HG03521 (cell line): ENCODE measurements at regions not wholly inside any gene's neighbourhood (a gene's known extent, or its start where the extent isn't known, plus 50 kb on each side); places are given as distances from the start of the nearest gene placed in this dataset.
"Not testable (repeated sequence)": the region's sequence is repeated elsewhere in the genome, so short reads cannot be mapped to it uniquely, and the experiment has no call there.

Source experiments
- ATAC-seq: cut with Tn5 transposase; IDR thresholded peaks from one replicate; pipeline ENCODE4 v1.9.1; 2021; ENCODE audit warnings: mild to moderate bottlenecking, moderate library complexity; ENCODE audit not compliant: unreplicated experiment

DNA sequence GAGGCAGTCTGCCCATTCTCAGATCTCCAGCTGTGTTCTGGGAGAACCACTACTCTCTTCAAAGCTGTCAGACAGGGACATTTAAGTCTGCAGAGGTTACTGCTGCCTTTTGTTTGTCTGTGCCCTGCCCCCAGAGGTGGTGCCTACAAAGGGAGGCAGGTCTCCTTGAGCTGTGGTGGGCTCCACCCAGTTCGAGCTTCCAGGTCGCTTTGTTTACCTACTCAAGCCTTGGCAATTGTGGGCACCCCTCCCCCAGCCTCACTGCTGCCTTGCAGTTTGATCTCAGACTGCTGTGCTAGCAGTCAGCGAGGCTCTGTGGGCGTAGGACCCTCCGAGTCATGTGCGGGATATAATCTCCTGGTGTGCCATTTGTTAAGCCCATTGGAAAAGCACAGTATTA lies 640.9 kb upstream of the SYNCRIP start:
- ATAC-seq, result not testable (repeated sequence)

DNA sequence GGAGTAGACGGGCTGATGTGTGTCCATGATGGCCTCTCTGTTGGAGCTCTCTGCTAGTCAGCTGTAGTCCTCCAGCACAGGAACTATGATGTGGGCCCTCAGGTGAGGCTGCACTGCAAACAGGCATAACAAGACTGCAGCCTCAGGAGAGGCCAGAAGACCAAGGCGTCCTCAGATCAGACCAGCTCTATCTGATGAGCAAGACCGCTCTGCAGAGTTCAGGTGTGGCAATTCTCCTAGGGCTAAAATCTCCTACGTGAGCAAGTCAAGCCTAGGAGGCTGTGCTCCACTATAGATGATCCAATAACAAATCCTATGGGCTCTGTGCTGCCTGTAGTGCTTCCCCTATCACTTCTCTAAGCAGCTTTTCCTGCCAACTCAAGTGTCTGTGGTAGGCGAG lies 633.4 kb upstream of the SYNCRIP start:
- no peak for ATAC-seq

DNA sequence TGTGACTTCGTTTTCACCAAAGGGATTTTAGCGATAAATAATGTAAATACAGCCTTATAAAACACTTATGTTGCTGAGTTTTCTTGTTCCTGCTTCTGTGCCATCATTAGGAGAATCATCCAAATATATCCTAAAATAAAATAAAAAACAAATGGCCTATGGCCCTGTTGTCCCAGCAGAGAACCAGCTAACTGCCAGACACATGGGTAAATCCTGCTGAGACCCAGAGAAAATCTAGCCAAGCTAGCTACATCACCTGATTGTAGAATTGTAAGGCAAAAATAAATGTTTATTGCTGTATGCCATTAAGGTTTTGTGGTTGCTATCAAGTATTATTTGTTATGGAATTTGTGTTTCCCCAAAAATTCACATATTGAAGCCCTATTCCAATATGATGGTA lies 631.2 kb upstream of the SYNCRIP start:
- no peak for ATAC-seq

DNA sequence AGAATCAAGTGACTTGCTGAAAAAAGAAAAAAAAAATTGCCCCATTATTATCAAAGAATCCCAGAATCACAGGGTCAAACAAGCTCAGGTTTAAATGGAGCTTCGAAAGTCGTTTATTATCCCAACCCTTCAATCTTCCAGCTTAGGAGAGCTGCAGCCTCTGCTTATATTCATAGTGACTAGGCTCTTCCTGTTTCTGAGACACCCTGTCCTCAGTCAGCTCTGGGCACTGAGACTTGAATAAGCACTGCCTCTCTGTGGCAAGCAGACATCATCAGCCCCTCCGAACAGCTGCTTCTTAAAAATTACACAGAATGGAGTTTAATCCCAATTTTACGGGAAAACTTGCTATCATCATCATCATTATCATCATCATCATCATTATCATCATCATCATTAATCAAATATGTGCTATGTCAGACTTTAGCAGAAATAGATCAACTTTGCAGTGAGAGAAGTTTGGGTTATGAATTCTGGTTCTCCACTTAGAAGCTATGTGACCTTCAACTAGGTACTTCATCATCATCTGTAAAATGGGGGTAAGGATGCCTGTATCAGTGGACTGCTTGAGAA lies 614.0 kb upstream of the SYNCRIP start:
- no peak for ATAC-seq

DNA sequence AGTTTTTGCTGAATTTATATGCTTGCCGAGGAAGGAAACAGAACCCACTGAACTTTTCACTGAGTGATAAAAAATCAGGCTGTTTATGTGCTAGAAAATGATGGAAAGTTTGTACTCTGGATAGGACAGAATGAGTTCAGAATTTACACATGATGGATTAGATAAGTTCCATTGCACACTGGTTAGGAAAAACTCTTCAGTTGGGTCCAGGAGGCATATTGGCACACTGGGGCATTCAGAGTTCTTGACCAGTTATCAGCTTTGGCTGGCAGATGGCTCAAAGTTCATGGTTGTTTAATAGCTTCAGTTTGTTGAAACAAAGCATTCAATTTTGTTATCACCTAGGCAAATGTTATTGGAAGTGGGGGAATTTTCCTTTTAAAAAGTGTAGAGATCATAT lies 613.3 kb upstream of the SYNCRIP start:
- ATAC-seq, result no peak

DNA sequence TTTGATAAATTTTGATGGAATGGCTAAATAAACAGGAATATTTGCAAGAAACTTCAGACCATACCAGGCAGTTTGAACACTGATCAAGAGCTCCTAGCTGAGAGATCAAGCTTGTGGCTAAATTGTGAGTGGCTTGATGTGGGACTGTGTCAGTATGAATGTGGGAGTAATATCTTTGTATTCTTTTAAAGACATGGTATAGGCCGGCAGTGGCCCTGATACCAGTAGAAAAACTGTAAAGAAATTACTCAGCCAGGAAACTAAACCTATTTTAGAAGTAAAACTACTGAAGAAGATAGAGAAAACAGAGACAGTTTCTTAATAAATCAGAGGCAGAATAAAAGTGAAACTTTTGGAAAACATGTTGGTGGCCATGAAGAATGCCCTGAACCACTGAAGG lies 608.4 kb upstream of the SYNCRIP start:
- ATAC-seq, result no peak

DNA sequence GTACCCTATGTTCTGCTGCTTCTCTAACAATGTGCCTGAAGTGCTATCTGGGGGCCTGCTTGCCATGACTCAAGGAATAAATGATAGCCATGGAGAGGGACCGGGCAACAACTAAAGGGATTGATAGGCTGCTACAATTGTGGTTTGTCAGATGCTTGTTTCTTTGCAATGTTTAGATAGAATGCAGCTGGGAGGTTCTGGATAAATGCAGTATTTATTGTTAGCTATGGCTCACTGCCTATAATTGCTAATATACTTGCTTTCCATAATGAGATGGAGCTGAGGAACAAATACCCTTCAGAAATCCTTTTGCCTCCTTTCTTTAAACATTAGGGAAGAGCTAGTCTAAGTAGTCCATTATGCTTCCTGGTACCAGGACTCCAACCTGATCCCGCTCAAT lies 575.2 kb upstream of the SYNCRIP start:
- no peak for ATAC-seq

DNA sequence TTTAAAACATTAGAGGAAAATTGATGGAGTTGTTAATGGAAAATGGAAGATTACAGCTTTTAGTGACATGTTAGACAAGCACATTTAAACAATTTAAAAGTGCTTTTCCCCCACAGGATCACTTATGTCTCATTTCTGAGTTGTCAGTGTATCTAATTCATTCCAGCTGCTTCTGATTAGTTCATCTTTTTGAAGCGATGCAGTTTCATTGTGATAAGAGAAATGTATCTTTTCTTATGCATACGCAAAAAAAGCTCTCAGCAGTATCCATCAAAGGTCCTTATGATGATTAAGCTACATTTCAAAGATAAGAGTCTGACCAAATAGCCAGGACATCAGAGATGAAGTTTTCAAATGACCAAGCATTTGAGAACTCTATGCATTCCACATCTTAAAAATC lies 572.6 kb upstream of the SYNCRIP start:
- ATAC-seq, result no peak

DNA sequence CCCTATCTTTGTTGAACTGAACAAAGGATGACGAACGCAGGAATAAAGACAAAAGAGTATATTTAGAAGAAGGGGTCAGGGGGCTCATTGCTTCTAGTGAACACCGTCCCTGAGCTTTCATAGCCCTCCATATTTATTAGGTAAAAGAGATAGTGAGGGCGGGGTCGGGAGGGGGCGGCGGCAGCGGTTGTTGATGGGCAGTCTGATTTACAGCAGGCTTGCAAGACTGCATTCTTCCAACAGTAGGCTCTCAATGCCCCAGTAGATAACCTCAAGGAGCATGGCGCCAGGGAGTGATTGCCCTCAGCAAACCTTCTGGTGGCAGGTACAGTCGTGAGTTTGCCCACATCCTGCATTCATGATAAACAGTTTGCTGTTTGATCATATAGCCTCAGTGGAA lies 563.3 kb upstream of the SYNCRIP start:
- ATAC-seq, result no peak

DNA sequence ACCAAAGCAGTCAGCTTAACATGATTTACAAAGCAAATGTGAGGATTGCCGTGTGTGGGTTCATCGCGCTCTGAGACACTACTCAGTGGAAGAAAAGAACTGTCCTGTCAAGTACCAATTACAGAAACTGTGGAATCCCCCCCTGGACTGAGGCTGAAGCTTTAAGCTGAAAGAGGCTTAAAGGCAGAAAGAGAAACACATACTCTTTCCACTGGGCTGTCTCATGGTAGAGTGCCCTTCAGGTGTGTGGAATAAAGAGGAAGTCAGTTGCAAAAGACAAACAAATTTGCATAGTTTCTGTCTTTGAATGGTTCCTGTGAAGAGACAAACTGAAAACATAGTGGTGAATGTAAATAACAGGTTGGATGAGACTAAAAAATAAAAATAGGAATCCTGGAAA lies 560.4 kb upstream of the SYNCRIP start:
- ATAC-seq, result no peak

DNA sequence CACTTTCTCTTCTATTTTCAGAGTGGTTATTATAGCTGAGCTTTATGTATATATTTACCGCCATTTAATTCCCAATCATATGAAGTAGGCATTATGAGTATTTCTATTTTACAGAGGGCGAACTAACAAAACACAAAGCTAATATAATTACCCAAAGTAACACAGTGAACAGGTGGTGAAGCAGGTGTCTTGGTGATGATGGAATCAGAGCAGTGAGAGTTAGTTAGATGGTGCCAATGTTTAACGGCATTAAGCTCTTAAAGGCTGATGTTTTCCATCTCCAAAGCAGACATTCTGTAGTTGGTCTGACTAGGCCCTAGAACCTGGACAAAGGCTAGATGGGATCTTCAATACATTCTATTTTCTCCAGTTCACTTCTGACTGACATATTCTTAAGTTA lies 551.1 kb upstream of the SYNCRIP start:
- ATAC-seq, result no peak

DNA sequence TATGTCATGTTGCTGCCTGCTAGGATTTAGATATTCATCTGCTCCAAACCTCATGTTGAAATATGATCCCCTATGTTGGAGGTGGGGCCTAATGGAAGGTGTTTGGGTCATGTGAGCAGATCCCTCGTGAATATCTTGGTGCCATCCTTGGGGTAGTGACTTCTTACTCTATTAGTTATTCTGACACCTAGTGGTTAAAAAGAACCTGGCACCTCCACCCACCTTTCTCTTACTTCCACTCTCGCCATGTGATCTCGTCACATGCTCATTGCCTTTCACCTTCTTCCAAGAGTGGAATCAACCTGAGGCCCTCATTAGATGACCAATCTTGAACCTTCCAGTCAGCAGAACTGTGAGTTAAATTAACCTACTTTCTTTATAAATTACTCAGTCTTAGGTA lies 549.4 kb upstream of the SYNCRIP start:
- ATAC-seq, result peak; percentile 76

DNA sequence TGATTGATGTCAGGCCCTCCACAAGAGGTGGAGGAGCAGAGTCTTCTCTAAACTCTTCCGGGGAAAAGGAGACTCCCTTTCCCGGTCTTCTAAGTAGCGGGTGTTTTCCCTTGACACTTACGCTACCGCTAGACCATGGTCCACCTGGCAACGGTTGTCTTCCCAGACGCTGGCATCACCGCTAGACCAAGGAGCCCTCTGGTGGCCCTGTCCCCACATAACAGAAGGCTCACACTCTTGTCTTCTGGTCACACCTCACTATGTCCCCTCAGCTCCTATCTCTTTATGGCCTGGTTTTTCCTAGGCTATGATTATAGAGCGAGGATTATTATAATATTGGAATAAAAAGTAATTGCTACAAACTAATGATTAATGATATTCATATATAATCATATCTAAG lies 532.5 kb upstream of the SYNCRIP start:
- not testable (repeated sequence) for ATAC-seq

DNA sequence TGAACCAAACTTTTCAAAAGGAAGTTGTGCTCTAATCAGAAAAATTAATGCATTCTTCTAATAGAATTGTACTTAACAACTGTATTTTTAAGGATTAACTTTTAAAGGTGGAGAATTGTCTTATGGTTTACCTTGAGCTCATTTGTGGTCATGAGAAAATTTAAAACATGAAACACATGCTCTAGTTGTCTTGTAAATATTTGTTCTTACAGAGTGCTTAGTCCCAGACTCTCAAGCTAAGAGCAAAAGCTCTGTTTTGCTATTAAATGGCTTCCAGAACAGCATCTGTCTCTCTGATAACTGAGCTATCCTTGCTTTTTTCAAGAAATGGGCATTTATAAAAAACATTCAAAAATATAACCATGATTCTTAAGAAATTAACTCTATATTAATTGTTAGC lies 512.2 kb upstream of the SYNCRIP start:
- ATAC-seq, result no peak

DNA sequence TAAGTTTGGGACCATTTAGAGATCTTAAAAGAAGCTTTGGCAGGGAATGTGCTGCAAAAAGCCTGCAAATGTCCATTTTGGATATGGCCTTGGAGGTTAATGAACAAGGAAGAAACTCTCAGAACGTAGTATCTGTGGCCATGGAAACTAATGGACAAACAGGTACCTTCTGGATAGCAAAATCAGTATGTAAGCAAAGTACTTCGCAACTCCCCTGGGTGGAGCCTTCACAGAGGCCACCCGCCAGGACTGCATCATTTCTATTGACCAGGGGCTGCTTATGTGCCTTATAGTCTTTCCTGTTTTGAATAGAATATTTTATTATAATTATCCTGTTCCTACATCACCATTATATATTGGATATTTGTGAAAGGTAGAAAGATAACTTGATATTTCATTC lies 510.8 kb upstream of the SYNCRIP start:
- no peak for ATAC-seq

DNA sequence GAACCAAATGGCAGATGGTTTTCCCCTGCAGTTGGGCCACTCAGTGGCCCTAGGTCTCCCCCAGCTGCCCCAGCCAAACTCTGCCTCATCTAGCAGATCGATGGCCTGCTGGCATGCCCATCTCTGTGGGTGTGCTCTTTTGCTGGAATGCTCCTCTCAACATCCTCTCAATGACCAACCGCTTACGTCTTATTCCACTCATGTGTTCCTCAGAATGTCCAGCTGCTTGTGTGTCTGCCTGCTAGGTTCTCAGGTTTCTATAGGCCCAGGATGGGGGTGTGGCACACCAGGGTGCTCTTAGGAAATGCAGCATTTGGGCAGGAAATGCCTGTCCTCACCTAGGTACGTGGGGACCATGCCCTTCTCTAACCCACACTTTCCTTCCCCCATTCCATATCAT lies 509.9 kb upstream of the SYNCRIP start:
- no peak for ATAC-seq

DNA sequence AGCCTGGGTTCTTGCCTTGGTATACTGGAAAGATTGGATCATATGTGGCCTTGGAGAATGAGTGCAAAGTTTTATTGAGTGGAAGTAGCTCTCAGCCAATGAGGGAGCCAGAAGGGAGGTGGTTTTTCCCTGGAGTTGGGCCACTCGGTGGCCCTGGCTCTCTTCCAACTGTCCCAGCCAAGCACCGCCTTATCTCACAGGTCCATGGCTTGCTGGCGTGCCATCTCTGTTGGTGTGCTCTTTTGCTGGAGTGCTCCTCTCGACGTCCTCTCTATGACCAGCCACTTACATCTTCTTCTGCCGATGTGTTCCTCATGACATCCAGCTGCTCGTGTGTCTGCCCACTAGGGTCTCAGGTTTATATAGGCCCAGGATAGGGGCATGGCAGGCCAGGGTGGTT lies 505.9 kb upstream of the SYNCRIP start:
- ATAC-seq, result no peak

DNA sequence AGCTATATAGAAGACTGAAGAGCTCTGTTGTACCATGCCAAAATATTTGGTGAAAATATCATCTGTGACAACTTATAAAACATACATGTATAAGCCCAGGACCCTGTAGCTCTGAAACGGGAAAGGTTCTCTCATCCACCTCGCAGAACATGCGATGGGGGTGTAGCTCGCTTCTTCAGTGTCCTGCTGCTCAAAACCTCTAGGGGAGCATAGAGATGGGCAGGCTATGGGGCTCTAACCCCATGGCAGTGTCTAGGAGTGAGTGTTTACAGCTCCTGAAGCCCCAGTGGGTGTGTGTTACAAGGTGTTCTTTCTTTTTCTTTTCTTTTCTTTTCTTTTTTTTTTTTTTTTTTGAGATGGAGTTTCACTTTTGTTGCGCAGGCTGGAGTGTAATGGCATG lies 505.2 kb upstream of the SYNCRIP start:
- no peak for ATAC-seq

DNA sequence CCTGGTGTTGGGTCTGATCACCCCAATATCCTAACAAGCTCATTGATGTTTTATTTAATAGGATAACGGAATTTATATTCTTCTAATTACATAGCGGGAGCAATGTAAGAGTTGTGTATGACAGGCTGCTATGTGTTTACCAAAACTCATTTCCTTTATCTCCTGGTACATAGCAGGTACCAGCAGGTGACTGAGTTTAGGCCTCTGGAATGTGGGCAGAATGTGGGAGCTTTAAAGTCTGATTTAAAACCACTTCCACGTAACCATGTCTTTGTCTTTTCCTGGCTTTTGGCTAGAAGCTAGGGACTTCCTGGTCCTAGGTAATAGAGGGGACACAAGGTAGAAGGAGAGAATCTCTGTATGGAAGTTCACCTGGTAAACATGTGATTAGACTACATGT lies 504.6 kb upstream of the SYNCRIP start:
- no peak for ATAC-seq

DNA sequence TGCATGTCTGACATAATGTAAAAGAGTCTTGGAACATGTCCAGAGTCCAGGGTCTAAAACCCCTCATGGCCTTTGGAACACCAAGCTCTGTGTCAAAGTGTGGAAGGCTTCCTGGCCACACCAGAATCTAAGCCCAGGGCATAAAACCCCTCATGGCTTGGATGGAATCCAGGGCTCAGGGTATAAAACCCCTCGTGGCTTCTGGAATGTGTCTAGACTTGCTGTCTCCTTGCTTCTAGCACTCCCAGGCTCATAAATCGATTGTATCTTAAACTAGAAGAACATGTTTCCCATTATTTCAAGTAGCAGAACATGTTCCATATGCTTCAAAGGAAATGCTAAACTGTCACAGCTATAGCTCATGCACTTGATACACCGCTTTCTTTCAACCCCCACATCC lies 504.1 kb upstream of the SYNCRIP start:
- ATAC-seq, result not testable (repeated sequence)

DNA sequence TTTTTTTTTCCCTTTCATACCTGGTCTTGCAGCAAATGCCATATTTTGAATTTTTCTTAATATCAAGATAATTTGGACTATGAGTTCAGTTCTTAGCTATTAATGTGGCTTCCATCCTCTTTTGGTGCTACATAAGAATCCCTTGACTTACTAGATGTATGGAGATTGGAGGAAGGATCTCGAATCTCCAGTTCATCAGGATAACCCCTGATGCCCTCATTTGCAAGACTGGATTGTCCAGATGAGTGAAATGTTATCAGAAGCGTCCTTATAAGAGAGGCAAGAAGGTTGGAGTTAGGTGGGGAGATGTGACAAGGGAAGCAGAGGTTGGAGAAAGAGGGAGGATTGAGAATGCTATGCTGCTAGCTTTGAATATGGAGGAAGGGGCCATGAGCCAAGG lies 499.6 kb upstream of the SYNCRIP start:
- no peak for ATAC-seq

DNA sequence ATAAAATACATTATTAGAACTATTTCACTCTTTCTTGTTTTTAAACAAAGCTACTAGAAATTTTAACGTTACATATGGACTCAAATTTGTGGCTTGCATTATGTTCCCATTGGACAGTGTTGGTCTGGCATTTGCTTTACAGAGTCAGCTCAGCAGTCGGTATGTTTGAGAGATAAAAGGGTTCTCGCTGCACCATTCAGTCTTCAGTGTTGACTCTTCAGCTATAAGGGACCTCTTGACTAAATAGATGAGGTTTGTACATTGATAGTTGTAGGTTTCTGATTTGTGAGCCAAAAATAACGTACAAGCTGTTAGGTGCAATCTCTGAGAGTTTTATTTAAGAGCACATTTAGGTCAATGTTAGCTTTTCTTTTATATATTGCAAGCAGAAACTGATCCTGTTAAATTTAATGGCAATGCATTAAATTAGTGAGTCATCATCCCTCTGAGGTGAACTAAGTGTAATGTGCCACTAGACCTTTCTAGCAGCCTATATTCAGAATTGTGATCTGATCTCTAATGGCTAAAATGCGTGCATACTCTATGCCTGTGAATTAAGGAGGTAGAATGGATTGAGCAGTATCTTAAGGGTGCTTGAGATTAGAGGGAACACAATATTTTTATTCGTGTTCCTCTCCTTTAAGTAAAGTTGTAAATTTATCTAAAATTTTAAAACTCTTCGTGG lies 485.6 kb upstream of the SYNCRIP start:
- no peak for ATAC-seq

DNA sequence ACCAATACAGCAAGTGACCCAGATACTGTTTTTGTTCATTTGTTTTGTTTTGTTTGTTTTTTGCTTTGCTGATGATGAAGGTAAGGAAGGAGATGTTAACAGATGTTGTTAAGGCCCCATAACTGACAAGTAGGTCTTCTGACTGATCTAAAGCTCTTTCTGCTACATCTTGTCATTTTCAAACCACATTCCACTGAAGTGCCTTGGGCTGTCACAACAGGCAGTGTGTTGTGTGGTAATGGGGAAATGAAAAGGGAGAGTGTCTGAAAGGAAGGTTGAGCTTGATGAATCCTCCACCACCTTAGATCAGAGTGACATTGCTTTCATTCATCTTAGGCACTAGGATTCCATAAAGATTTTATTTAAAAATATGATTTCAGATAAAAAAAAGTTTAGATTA lies 479.4 kb upstream of the SYNCRIP start:
- no peak for ATAC-seq
